ENCODE measurements at regions not wholly inside any gene's neighbourhood (a gene's known extent, or its start where the extent isn't known, plus 50 kb on each side); places are given as distances from the start of the nearest gene placed in this dataset.

- no peak for DNase-seq
Observed at GRCh38 chr1:91151702-91152101, 129.9 kb upstream of the ZNF644 start.

- DNase-seq, result peak in 3 of 56 donors; percentile 5 to 13 (median 8)
Observed at GRCh38 chr1:91148641-91149069, 126.8 kb upstream of the ZNF644 start.

- DNase-seq, result no peak
Observed at GRCh38 chr1:91141858-91142257, 120.0 kb upstream of the ZNF644 start.

GRCh38 chr1:91138959-91139358 is 117.1 kb upstream of the ZNF644 start:
- no peak for DNase-seq

- DNase-seq, result no peak
Observed at GRCh38 chr1:91137173-91137852, 115.5 kb upstream of the ZNF644 start.

- no peak for DNase-seq
Observed at GRCh38 chr1:91135799-91136198, 114.0 kb upstream of the ZNF644 start.

GRCh38 chr1:91133248-91133647 is 111.4 kb upstream of the ZNF644 start:
- no peak for DNase-seq

GRCh38 chr1:91130256-91130985 is 108.6 kb upstream of the ZNF644 start:
- DNase-seq, result no peak

- no peak for DNase-seq
Observed at GRCh38 chr1:91129458-91129857, 107.6 kb upstream of the ZNF644 start.

GRCh38 chr1:91129017-91129416 is 107.2 kb upstream of the ZNF644 start:
- no peak for DNase-seq

GRCh38 chr1:91124989-91125417 is 103.2 kb upstream of the ZNF644 start:
- no peak for DNase-seq

GRCh38 chr1:91124290-91124985 is 102.6 kb upstream of the ZNF644 start:
- no peak for DNase-seq

GRCh38 chr1:91123773-91124172 is 101.9 kb upstream of the ZNF644 start:
- no peak for DNase-seq

- DNase-seq, result no peak
Observed at GRCh38 chr1:91123319-91123718, 101.5 kb upstream of the ZNF644 start.

- no peak for DNase-seq
Observed at GRCh38 chr1:91122106-91122717, 100.4 kb upstream of the ZNF644 start.

- DNase-seq, result no peak
Observed at GRCh38 chr1:91121366-91121765, 99.5 kb upstream of the ZNF644 start.

- no peak for DNase-seq
Observed at GRCh38 chr1:91120936-91121335, 99.1 kb upstream of the ZNF644 start.

- no peak for DNase-seq
Observed at GRCh38 chr1:91120421-91120820, 98.6 kb upstream of the ZNF644 start.

- no peak for DNase-seq
Observed at GRCh38 chr1:91104712-91105111, 82.9 kb upstream of the ZNF644 start.

GRCh38 chr1:91101328-91101727 is 79.5 kb upstream of the ZNF644 start:
- no peak for DNase-seq

GRCh38 chr1:91099746-91100621 is 78.1 kb upstream of the ZNF644 start:
- no peak for DNase-seq

All from nucleus accumbens (tissue), 56 donors.